ENCODE measurements at regions not wholly inside any gene's neighbourhood (a gene's known extent, or its start where the extent isn't known, plus 50 kb on each side); places are given as distances from the start of the nearest gene placed in this dataset.

DNA sequence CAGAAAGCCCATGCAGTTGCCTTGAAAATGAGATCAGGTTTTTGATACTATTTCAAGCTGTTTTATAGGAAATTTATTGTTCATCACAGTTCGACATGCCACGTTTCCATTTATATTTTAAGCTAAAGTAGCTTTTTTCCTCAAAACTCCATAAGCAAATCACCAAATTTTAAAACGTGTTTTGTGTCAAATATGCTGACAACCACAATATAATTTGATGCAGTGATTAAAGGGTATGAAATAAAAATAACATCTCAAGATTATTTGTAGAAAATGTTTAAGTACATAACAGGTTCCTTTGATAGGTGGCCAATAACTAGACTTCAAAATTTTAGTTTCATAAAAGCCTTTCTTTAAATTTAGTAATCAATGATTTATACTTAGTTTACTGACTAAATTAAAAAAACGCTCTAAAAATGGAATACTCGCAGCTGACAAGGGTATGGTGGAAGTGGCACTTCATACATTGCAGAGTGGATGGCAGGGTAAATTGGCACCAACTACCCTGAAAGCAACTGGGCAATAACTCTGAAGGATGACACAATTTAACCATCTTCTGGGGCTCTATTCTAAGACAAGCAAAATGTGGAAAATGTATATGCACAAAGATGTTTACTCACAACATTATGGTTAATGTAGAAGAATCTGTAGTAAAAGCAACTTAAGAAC, 481.6 kb downstream of the TNS3 start:
- TF ChIP-seq, protein P1, sequence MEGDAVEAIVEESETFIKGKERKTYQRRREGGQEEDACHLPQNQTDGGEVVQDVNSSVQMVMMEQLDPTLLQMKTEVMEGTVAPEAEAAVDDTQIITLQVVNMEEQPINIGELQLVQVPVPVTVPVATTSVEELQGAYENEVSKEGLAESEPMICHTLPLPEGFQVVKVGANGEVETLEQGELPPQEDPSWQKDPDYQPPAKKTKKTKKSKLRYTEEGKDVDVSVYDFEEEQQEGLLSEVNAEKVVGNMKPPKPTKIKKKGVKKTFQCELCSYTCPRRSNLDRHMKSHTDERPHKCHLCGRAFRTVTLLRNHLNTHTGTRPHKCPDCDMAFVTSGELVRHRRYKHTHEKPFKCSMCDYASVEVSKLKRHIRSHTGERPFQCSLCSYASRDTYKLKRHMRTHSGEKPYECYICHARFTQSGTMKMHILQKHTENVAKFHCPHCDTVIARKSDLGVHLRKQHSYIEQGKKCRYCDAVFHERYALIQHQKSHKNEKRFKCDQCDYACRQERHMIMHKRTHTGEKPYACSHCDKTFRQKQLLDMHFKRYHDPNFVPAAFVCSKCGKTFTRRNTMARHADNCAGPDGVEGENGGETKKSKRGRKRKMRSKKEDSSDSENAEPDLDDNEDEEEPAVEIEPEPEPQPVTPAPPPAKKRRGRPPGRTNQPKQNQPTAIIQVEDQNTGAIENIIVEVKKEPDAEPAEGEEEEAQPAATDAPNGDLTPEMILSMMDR (IDR thresholded peaks at IDR 0.05; ENCODE audit: low read depth, low read length), result no peak
- DNase-seq (ENCODE audit: low read depth in 2 of 2), result no peak
- H3K4me3 ChIP-seq (replicated peaks in 1 of 2; ENCODE audit: low read depth in 2 of 2, low read length in 2 of 2), result no peak overlapping the region

DNA sequence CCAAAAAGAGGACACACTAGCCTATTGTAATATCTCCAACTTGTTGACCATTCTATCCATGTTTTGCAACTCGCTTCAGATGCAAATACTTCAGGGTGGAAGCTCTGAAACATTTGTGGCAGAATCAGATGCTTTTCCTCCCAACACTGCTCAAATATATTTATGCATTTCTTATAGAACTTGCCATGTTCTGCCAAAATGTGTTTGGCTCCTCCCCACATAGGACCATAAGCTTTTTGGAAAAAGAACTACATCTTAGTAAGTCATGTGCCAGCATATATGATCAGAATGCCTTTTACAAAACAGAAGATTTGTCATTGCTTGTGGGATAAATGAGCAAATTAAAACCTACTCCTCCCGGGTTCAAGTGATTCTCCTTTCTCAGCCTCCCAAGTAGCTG, 484.5 kb downstream of the TNS3 start:
- TF ChIP-seq, protein P1 (IDR thresholded peaks at IDR 0.05; ENCODE audit: low read depth, low read length), result no peak
- no peak overlapping the region for H3K4me3 ChIP-seq (replicated peaks in 1 of 2; ENCODE audit: low read depth in 2 of 2, low read length in 2 of 2)
- no peak for DNase-seq (ENCODE audit: low read depth in 2 of 2)

DNA sequence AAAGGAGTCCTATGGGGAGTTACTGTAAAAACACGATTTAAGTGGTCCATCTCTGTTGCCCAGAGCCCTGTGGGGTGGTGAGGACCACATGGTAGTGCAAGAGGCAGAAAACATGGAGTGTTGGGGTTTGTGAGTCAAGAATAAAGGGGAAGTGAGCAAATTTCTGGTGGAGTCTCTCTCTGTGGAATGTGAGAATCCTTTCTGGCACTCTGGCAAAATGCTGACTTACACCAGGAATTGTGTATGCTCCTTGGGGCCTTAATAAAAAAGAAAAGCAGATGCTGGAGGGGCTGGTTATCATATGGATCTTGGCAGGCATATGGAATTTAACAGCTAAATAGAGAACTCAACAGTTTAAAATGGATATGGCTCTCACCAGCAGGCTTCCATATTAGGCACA, 486.0 kb downstream of the TNS3 start:
- peak in 1 of 2 donors; percentile 19 for DNase-seq (ENCODE audit: low read depth in 2 of 2)

DNA sequence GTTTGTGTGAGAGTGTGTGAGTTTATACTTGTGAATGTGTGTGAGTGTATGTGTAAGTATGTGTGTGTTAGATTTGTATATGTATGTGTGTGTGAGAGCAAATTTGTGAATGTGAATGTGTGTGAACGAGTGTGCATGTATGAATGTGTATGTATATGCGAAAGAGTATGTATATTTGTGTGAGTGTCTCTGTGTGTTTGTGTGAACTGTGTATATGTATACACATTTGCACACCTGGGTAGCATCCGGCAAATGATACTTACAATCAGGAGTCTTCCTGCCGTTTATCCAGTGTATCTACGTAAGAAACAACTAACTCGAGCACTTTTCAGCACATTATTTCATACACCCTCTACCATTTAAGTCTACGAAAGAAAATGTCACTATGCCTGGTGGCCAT, 487.4 kb downstream of the TNS3 start:
- TF ChIP-seq, protein P1 (IDR thresholded peaks at IDR 0.05; ENCODE audit: low read depth, low read length), result no peak
- H3K4me3 ChIP-seq (replicated peaks in 1 of 2; ENCODE audit: low read depth in 2 of 2, low read length in 2 of 2), result no peak overlapping the region
- DNase-seq (ENCODE audit: low read depth in 2 of 2), result no peak

More for the DNA sequence above, 486.0 kb downstream of the TNS3 start:
- no peak overlapping the region for H3K4me3 ChIP-seq (replicated peaks in 1 of 2; ENCODE audit: low read depth in 2 of 2, low read length in 2 of 2)
- TF ChIP-seq, protein P1 (IDR thresholded peaks at IDR 0.05; ENCODE audit: low read depth, low read length), result no peak

DNA sequence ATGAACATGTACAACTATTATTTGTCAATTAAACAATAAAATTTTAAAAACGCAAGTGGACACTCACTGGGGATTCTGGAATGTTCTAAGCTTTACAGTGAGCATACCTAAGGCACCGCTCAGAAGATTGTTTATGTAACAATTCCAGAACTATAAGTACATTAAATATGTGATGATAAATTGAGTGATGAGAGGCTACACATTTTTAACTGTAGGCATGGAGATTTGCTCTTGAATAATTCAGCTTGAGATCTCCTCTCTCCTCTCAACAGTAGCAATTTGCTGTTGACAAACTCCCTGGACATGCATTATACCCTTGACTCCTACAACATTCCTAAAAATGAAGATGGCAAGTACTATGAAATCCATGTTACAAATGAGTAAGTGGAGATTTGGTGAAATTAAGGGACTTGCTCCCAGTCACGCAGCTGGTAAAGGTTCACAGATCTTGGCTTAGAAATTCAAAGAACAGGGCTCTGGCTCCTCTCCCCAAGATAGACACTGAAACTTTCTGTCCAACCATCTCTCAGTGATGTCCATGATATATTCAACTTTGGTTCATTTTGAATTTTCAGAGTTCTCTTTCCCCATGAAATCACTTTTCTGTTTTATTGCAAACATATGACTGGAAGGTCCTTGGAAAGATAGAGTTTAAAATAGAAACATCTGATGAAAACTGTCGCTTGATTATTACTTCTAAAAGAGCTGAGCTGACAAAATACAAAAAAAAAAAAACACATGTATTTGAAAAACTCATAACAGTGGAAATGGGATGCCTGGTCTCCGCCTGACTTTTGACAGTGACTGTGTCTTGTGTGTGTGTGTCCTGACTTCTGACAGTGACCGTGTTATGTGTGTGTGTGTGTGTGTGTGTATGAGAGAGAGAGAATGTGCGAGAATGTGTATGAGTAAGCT, 488.3 kb downstream of the TNS3 start:
- no peak overlapping the region for H3K4me3 ChIP-seq (replicated peaks in 1 of 2; ENCODE audit: low read depth in 2 of 2, low read length in 2 of 2)
- DNase-seq (ENCODE audit: low read depth in 2 of 2), result peak in 1 of 2 donors; percentile 33
- TF ChIP-seq, protein P1 (IDR thresholded peaks at IDR 0.05; ENCODE audit: low read depth, low read length), result no peak

DNA sequence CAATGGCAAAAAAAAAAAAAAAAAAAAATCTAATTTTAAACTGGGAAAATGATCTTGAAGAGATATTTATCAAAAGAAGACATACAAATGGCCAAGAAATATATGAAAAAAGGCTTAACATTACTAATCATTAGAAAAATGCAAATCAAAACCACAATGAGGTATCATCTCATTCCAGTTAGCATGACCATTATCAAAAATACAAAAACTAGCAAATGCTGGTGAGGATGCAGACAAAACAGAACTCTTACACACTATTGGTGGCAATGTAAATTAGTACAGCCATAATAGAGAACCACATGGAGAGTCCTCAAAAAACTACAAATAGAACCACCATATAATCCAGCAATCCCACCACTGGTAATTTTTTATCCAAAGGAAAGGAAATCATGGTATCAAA, 489.6 kb downstream of the TNS3 start:
- no peak overlapping the region for H3K4me3 ChIP-seq (replicated peaks in 1 of 2; ENCODE audit: low read depth in 2 of 2, low read length in 2 of 2)
- no peak for DNase-seq (ENCODE audit: low read depth in 2 of 2)
- TF ChIP-seq, protein P1 (IDR thresholded peaks at IDR 0.05; ENCODE audit: low read depth, low read length), result no peak
